ENCODE measurements at regions not wholly inside any gene's neighbourhood (a gene's known extent, or its start where the extent isn't known, plus 50 kb on each side); places are given as distances from the start of the nearest gene placed in this dataset.

DNA sequence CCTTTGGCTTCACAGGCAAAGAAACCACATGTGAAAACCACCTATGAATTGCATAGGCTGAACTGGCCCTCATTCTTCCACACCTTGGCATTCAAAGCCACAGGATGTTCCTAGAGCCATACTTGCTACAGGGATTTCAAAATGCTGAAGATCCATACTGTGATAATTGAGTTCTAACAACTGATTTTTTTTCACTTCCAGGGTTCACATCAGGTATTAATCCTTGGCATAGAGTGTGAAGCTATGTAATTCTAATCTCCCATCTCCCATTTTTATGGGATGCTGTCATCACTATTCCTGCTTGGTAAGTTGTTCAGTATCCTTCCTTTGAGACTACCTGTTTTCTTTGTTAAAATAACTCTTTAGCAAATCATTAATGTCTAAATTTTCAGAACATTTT lies 1569.2 kb upstream of the ADGRL3 start:
- Mint-ChIP-seq H3K9me3 (peaks cover 21% of the 10 kb centered on the region), H3K36me3 (0 out of 2 replicates have a peak, but pooled peaks cover 2% of the 10 kb centered on the region), H3K27me3 (ENCODE audit: low read depth) (no peaks in the 10 kb centered on the region), H3K4me1 (no peaks in the 10 kb centered on the region), H3K27ac (no peak overlapping the region), H3K4me3 (no peak overlapping the region)
- ChIA-PET POLR2A (no interaction called here), CTCF (no interaction called here)
- DNase-seq (ENCODE audit: low spot score), result no peak
- TF ChIP-seq ATF3 (CRISPR knock-in tag; conservative IDR thresholded peaks at IDR 0.05), result no peak
- TF ChIP-seq IRF2 (CRISPR knock-in tag; IDR thresholded peaks at IDR 0.05; ENCODE audit: borderline replicate concordance, low read depth), result no peak
- no peak for TF ChIP-seq HMGXB4 (CRISPR knock-in tag; IDR thresholded peaks at IDR 0.05)
- TF ChIP-seq SP1 (CRISPR knock-in tag; conservative IDR thresholded peaks at IDR 0.05), result no peak
- TF ChIP-seq ERG (CRISPR knock-in tag; IDR thresholded peaks at IDR 0.05), result no peak
- TF ChIP-seq CREM (CRISPR knock-in tag; IDR thresholded peaks at IDR 0.05), result no peak
- TF ChIP-seq FOXJ3 (CRISPR knock-in tag; IDR thresholded peaks at IDR 0.05; ENCODE audit: borderline replicate concordance), result no peak
- TF ChIP-seq, protein P1, sequence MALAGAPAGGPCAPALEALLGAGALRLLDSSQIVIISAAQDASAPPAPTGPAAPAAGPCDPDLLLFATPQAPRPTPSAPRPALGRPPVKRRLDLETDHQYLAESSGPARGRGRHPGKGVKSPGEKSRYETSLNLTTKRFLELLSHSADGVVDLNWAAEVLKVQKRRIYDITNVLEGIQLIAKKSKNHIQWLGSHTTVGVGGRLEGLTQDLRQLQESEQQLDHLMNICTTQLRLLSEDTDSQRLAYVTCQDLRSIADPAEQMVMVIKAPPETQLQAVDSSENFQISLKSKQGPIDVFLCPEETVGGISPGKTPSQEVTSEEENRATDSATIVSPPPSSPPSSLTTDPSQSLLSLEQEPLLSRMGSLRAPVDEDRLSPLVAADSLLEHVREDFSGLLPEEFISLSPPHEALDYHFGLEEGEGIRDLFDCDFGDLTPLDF (CRISPR knock-in tag; IDR thresholded peaks at IDR 0.05), result no peak
- no peak for TF ChIP-seq CDX4 (CRISPR knock-in tag; IDR thresholded peaks at IDR 0.05; ENCODE audit: borderline replicate concordance)
- no peak for TF ChIP-seq NFE2L1 (CRISPR knock-in tag; IDR thresholded peaks at IDR 0.05)
- ATAC-seq, result no peak

DNA sequence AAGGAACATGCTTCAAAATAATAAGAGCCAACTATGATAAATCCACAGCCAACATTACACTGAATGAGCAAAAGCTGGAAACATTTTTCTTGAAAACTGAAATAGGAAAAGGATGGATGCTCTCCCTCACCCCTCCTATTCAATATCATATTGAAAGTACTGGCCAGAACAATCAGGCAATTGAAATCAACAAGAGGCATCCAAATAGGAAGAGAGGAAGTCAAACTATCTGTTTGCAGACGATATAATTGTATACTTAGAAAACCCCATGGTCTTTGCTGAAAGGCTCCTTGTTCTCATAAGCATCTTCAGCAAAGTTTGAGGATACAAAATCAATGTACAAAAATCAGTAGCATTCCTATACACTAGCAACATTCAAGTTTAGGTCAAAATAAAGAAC lies 1562.5 kb upstream of the ADGRL3 start:
- Mint-ChIP-seq H3K9me3 (peaks cover 18% of the 10 kb centered on the region), H3K27me3 (ENCODE audit: low read depth) (no peaks in the 10 kb centered on the region), H3K27ac (no peak overlapping the region), H3K4me3 (no peak overlapping the region), H3K4me1 (no peaks in the 10 kb centered on the region), H3K36me3 (peaks cover 6% of the 10 kb centered on the region; the same call in 1 of the 2 replicates)
- POLR2A ChIA-PET, result no interaction called here
- no peak for TF ChIP-seq SMAD4 (CRISPR knock-in tag; IDR thresholded peaks at IDR 0.05)
- no peak for ATAC-seq
- CTCF ChIA-PET, result no interaction called here
- DNase-seq (ENCODE audit: low spot score), result no peak

GRCh38 chr4:59643682-59644081 lies 1556.4 kb upstream of the ADGRL3 start:
- POLR2A ChIA-PET, result no interaction called here
- Mint-ChIP-seq H3K27ac (no peak overlapping the region), H3K4me1 (no peaks in the 10 kb centered on the region), H3K9me3 (peaks cover 10% of the 10 kb centered on the region), H3K4me3 (no peak overlapping the region), H3K36me3 (peaks cover 3% of the 10 kb centered on the region; the same call in 1 of the 2 replicates), H3K27me3 (ENCODE audit: low read depth) (no peaks in the 10 kb centered on the region)
- DNase-seq (ENCODE audit: low spot score) (no peak), ATAC-seq (no peak)
- CTCF ChIA-PET, result no interaction called here
- TF ChIP-seq, protein P2, sequence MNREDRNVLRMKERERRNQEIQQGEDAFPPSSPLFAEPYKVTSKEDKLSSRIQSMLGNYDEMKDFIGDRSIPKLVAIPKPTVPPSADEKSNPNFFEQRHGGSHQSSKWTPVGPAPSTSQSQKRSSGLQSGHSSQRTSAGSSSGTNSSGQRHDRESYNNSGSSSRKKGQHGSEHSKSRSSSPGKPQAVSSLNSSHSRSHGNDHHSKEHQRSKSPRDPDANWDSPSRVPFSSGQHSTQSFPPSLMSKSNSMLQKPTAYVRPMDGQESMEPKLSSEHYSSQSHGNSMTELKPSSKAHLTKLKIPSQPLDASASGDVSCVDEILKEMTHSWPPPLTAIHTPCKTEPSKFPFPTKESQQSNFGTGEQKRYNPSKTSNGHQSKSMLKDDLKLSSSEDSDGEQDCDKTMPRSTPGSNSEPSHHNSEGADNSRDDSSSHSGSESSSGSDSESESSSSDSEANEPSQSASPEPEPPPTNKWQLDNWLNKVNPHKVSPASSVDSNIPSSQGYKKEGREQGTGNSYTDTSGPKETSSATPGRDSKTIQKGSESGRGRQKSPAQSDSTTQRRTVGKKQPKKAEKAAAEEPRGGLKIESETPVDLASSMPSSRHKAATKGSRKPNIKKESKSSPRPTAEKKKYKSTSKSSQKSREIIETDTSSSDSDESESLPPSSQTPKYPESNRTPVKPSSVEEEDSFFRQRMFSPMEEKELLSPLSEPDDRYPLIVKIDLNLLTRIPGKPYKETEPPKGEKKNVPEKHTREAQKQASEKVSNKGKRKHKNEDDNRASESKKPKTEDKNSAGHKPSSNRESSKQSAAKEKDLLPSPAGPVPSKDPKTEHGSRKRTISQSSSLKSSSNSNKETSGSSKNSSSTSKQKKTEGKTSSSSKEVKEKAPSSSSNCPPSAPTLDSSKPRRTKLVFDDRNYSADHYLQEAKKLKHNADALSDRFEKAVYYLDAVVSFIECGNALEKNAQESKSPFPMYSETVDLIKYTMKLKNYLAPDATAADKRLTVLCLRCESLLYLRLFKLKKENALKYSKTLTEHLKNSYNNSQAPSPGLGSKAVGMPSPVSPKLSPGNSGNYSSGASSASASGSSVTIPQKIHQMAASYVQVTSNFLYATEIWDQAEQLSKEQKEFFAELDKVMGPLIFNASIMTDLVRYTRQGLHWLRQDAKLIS (CRISPR knock-in tag; IDR thresholded peaks at IDR 0.05; ENCODE audit: borderline replicate concordance), result no peak
- no peak for TF ChIP-seq SMAD3 (CRISPR knock-in tag; IDR thresholded peaks at IDR 0.05; ENCODE audit: borderline replicate concordance)
- no peak for TF ChIP-seq KAT7 (CRISPR knock-in tag; IDR thresholded peaks at IDR 0.05; ENCODE audit: borderline replicate concordance)
- no peak for TF ChIP-seq ZNF396 (CRISPR knock-in tag; IDR thresholded peaks at IDR 0.05; ENCODE audit: borderline replicate concordance)
- TF ChIP-seq ZNF219 (CRISPR knock-in tag; IDR thresholded peaks at IDR 0.05; ENCODE audit: borderline replicate concordance), result no peak
- TF ChIP-seq STAT6 (CRISPR knock-in tag; conservative IDR thresholded peaks at IDR 0.05; ENCODE audit: low read depth), result no peak
- TF ChIP-seq ZNF232 (CRISPR knock-in tag; IDR thresholded peaks at IDR 0.05), result no peak

Measured in WTC11 (cell line).